ENCODE measurements at regions not wholly inside any gene's neighbourhood (a gene's known extent, or its start where the extent isn't known, plus 50 kb on each side); places are given as distances from the start of the nearest gene placed in this dataset.

GRCh38 chr6:10028222-10028621, 386.7 kb downstream of the TFAP2A start:
- DNase-seq = no peak

- no peak for DNase-seq
Measured at GRCh38 chr6:10019851-10020250, 395.0 kb downstream of the TFAP2A start.

DNA sequence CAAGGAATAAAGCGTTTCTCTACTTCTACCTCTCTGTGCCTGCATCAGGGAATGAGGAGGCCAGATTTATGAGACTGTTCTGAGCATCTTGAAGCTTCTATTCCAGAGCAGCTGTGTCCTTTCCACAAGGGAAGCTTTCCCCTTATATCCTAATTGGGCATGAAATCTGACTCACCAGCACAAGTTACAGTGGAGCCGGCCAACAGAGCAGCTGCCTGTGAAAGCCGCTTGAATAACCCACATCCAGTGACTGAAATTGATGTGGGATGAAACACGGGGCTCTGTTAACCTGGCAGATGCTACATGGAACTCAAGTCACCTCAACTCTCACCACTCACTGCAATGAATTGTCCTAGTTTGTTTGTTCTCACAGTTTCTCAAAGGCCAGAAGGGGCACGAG, 400.3 kb downstream of the TFAP2A start:
- DNase-seq = no peak

DNA sequence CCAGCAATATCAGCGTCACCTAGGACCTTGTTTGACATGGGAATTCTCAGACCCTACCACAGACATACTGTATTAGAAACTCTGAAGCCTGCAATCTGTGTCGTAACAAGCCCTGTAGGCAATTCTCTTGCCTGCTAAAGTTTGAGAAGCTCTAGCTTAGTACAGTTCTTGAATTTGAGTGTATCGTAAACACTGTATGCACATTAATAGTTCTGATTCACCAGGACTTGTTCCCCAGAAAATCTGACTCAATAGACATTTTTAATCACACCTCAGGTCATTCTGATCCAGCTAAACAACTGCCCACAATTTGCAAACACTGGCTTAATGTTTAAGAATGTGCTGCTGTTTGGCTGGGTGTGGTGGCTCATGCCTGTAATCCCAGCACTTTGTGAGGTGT, 414.3 kb downstream of the TFAP2A start:
- no peak for DNase-seq

- DNase-seq = no peak
Measured at GRCh38 chr6:9999796-10000195, 415.1 kb downstream of the TFAP2A start.

DNA sequence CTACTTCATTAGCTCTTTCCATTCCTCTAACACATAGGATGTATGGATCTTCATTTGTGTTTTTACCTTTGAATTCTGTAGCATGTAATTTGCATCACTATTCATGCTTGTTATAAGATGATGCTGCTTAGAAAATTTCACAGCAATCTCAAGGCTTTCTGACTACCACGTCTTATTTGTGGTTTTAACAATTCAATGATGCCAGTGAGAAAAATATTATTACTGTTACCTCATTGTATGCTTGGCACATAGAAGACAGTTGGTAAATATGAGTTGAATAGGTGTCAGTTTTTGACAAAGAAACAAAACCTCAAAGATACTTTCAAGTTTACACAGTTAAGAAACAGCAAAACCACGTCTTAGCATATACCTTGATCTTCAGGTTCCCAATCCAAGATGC, 428.6 kb downstream of the TFAP2A start:
- no peak for DNase-seq

GRCh38 chr6:9985481-9985880, 429.4 kb downstream of the TFAP2A start:
- no peak for DNase-seq

- DNase-seq = no peak
Measured at GRCh38 chr6:9984607-9985006, 430.3 kb downstream of the TFAP2A start.

- no peak for DNase-seq
Measured at GRCh38 chr6:9983168-9983567, 431.7 kb downstream of the TFAP2A start.

GRCh38 chr6:9982215-9982614, 432.7 kb downstream of the TFAP2A start:
- DNase-seq = no peak

GRCh38 chr6:9979996-9980395, 434.9 kb downstream of the TFAP2A start:
- no peak for DNase-seq

DNA sequence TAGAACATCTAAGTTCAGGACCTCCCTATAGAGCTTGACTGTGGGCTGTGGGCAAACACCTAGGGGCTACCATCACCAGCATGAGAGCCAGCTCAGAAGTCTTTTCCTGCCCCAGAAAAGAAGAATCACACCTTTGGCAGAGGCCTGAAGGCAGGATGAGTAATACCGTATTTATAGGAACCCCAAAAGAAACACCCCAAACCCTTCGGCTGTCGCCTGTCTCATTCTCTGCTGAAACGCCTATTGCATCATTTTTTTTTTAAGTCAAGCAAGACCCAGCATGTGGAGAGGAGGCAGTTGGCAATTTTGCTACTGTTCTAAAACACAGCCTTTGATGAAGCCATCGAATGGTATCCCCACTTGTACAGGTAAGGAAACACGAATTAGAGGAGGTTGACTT, 436.4 kb downstream of the TFAP2A start:
- no peak for DNase-seq

DNA sequence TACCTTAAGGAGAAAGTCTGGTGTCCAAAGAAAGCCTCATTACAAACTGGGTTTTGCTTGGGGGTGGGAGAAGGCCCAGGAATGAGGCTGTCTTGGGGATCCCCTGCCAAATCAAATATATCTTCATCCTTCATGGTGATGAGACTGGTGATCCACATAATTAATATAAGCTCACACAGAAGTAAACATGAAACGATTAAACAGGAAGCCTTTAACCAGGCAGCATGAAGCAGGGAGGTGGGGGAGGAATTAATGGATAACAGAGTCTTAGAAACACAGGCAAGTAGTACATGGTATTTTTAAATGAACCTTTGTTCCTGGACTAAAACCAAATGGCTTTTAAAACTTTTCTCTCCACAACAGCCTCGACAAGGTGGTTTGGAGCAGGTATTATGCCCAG, 437.5 kb downstream of the TFAP2A start:
- no peak for DNase-seq

GRCh38 chr6:9961646-9962045, 453.2 kb downstream of the TFAP2A start:
- no peak for DNase-seq

DNA sequence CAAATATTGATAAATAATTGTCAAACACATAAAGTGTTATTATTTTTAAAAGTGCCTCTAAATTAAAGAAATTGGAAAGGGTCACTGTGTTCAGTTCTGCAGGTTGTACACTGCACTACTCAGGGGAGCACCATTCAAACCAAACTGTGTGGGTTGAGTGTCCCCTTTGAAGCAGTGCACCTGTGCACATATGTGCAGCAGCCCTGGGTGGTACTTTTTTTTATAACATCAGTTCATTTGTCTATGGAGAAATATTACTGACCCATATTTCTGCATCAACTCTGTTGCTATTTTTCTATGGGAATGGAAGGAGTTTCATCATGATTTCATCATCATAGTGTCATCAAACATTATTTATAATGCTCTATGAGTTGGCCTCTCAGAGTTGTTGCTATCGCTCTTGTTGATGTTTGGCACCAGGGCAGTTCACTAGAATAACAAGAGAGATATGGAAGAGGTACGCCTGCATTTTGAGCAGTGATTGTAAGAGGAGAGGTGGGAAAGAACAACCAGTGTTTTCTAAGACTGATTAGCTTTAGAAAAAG, 457.6 kb downstream of the TFAP2A start:
- DNase-seq = no peak

- DNase-seq = no peak
Measured at GRCh38 chr6:9948678-9949077, 466.2 kb downstream of the TFAP2A start.

DNA sequence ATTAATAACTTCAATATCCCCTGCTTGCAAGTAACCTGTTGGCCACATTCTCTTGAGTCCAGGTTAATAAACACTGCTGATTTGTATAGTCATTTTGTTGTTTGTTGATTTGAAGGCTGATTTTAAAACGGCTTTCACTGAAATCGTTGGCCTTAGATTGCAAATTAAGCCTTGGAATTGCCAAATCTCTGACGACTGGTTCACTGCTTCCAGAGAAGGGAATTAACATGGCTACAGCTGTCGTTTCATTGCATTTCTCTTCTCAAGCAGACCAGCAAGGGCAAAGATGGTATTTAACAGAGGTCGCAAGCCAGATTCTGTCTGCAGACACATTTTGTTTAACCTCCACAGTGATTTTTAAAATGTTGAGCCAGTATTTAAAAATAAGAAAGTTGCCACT, 470.9 kb downstream of the TFAP2A start:
- no peak for DNase-seq

- DNase-seq = no peak
Measured at GRCh38 chr6:9943026-9943425, 471.8 kb downstream of the TFAP2A start.

GRCh38 chr6:9942131-9942530, 472.7 kb downstream of the TFAP2A start:
- no peak for DNase-seq

- DNase-seq = no peak
Measured at GRCh38 chr6:9938801-9939200, 476.1 kb downstream of the TFAP2A start.

- DNase-seq = no peak
Measured at GRCh38 chr6:9937031-9937763, 477.7 kb downstream of the TFAP2A start.

GRCh38 chr6:9936551-9936950, 478.3 kb downstream of the TFAP2A start:
- no peak for DNase-seq

GRCh38 chr6:9933677-9934076, 481.2 kb downstream of the TFAP2A start:
- no peak for DNase-seq

DNA sequence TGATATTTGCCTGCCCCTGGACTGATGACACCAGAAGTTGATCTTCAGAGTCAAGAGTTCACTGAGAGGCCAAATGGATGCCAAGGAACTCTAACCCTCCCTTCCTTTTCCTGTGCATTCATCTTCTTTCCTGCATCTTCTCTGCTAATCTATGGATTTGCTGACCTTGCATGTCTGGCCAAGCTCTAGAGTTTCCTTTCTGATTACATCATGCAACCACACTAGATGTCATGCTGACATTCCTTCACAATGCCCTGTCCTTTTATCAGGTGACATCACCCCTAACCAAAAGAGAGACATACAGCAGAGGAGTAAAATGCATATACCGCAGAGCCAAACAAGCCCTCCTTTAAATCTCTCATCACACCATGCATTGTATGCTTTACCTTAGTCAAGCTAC, 487.6 kb downstream of the TFAP2A start:
- no peak for DNase-seq

- DNase-seq = no peak
Measured at GRCh38 chr6:9924971-9925370, 489.9 kb downstream of the TFAP2A start.
